HepG2 (cell line): ENCODE measurements at regions not wholly inside any gene's neighbourhood (a gene's known extent, or its start where the extent isn't known, plus 50 kb on each side); places are given as distances from the start of the nearest gene placed in this dataset.

Source experiments
- CTCF ChIP-seq: sonication (generic); formaldehyde crosslinking; IDR thresholded peaks from 2 replicates; pipeline ENCODE4 v1.5.0; 2020; ENCODE audit warnings: mild to moderate bottlenecking, missing genetic modification reagents, moderate library complexity
- DDIT3 ChIP-seq: sonication (generic); formaldehyde crosslinking; IDR thresholded peaks from 2 replicates; pipeline ENCODE4 v1.4.0; 2020; ENCODE audit warnings: mild to moderate bottlenecking, missing genetic modification reagents
- EZH2 ChIP-seq: conservative IDR thresholded peaks from 2 replicates; pipeline ENCODE4 v1.6.1; 2012; ENCODE audit warnings: mild to moderate bottlenecking, low read depth, low read length, moderate library complexity
- FLYWCH1 ChIP-seq: sonication (generic); formaldehyde crosslinking; IDR thresholded peaks from 2 replicates; pipeline ENCODE4 v1.8.1; 2023; ENCODE audit warnings: mild to moderate bottlenecking, missing genetic modification reagents
- NPAS2 ChIP-seq: sonication (generic); formaldehyde crosslinking; IDR thresholded peaks from 2 replicates; pipeline ENCODE4 v1.8.0; 2022; ENCODE audit warnings: mild to moderate bottlenecking, missing genetic modification reagents, borderline replicate concordance
- PHF8 ChIP-seq: sonication (generic); formaldehyde crosslinking; IDR thresholded peaks from 2 replicates; pipeline ENCODE4 v1.5.0; 2020; ENCODE audit warnings: missing genetic modification reagents
- SKI ChIP-seq: fragments of 450-650 bp; IDR thresholded peaks from one replicate; pipeline ENCODE4 v1.6.1; 2018; ENCODE audit warnings: mild to moderate bottlenecking; ENCODE audit not compliant: partially characterized antibody
- TAF1 ChIP-seq: sonication (generic); formaldehyde crosslinking; IDR thresholded peaks from 2 replicates; pipeline ENCODE4 v1.4.0; 2020; ENCODE audit warnings: missing genetic modification reagents
- UBTF ChIP-seq: sonication (generic); formaldehyde crosslinking; IDR thresholded peaks from 2 replicates; pipeline ENCODE4 v1.4.0; 2020; ENCODE audit warnings: mild to moderate bottlenecking, missing genetic modification reagents
- ZKSCAN1 ChIP-seq: fragments of 150-350 bp; IDR thresholded peaks from 2 replicates; pipeline ENCODE4 v1.6.1; 2014; ENCODE audit warnings: low read length
- ZNF10 ChIP-seq: sonication (generic); formaldehyde crosslinking; IDR thresholded peaks from 2 replicates; pipeline ENCODE4 v1.4.0; 2020; ENCODE audit warnings: mild to moderate bottlenecking, low read depth, missing genetic modification reagents, borderline replicate concordance

- TF ChIP-seq PHF8 (CRISPR knock-in tag): no peak
- no peak for TF ChIP-seq EZH2
- TF ChIP-seq NPAS2: no peak
- TF ChIP-seq DDIT3 (CRISPR knock-in tag): no peak
- no peak for TF ChIP-seq TAF1 (CRISPR knock-in tag)
- no peak for TF ChIP-seq CTCF (CRISPR knock-in tag)
- TF ChIP-seq ZKSCAN1: no peak
- no peak for TF ChIP-seq SKI
- TF ChIP-seq UBTF (CRISPR knock-in tag): no peak
- no peak for TF ChIP-seq FLYWCH1 (CRISPR knock-in tag)
- no peak for TF ChIP-seq ZNF10 (CRISPR knock-in tag)
These were observed 680.7 kb upstream of the LMCD1 start for GRCh38 chr3:7820969-7821368.
